Stimulated activated CD8-positive, alpha-beta memory T cell treated with anti-CD3 and anti-CD28 coated beads, Interleukin-7, amount 100 ng/mL, for 4 hours (primary cell): ENCODE measurements at regions not wholly inside any gene's neighbourhood (a gene's known extent, or its start where the extent isn't known, plus 50 kb on each side); places are given as distances from the start of the nearest gene placed in this dataset.

Experiments used
- DNase-seq, 2 donors: peaks; one replicate each; pipeline ENCODE4 v3.0.0-alpha.2; 2020; ENCODE audit warnings: low read depth in 2 of 2

- DNase-seq, result no peak
Measured at GRCh38 chr4:140281828-140282552, 91.5 kb upstream of the SCOC start.

DNA sequence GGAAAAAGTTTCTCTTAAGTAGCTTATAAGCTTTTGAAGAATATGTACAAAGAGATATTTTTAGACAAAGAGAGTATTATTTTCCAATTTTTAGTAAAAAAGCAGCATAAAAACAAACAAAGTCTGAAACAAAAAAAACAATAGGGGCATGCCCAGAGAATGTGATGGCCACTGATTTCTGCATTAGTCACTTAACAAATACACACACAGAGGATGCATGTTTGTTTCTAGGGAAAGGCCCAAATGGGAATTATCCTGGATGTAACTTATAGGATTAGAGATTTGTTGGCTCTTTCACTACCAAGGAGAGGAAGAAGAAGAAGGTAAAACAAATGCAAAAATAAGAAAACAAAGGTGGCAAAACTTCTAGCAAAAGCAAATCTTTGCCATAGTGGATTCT, 95.9 kb upstream of the SCOC start:
- DNase-seq, result no peak

GRCh38 chr4:140271553-140271952, 101.9 kb upstream of the SCOC start:
- no peak for DNase-seq

DNA sequence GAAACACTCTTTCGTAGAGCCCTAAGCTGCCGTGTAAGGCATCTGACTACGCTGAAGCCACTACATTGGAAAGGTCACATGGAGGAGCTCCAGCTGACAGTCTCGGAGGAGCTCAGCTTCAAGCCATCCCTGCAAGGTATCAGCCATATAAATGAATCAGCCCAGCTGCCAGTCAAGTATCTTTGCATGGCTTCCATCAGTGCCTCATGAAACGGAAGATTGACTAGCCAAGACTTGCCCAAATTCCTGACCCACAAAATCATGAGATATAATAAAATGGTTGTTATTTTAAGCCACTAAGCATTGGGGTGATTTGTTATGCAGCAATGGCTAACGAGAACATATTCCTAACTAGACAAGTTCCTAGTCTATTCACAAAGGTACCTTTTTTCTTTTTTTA, 104.1 kb upstream of the SCOC start:
- no peak for DNase-seq

DNA sequence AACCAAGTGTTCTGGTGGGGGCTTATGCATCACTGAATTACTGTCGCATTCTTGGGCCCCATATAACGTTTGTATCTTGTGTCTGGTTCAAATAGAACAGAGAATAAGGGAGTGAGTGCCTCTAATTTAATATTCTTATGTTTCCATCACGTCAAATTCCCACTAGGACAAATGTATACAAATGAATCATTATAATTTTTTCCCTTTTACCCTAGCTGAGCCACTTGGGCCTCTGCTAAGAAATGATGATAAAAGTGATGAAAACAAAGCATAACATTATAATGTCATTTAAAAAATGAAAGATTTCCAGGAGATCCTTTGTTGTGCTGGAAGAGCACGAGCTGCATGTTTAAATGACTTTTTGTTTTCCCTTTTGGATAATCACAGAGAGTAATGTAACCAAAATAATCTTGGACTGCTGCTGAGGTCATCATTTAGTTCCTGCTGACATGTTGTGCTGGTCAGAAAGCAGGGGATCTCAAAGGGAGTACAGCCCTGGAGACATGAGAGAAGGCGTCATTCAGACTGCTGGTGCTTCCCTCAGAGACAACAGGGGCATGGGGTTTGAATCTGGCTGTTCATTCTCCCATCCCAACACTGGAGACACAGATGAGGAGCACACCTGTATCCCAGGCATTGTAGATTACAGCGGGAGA, 105.1 kb upstream of the SCOC start:
- DNase-seq, result no peak

DNA sequence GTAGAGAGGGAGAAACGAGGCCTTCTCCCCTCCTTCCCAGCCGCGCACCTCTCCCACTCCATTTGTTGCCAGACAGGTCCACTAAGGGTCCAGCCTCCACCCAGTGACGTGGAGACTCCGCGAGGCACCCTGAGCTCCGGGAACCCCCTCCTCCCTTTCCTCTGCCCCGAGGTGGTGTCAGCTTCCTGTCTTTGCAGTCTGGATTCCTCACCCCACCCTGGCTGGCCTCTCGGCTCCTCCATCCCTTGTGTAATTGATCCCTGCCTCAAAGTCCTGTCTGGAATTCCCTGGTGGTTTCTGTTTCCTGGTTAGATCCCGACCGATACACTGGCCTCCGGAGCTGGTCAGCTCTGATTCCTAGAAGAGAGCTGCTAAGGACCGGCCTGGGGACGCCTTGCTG, 105.9 kb upstream of the SCOC start:
- DNase-seq, result no peak

- DNase-seq, result no peak
Measured at GRCh38 chr4:140266958-140267568, 106.4 kb upstream of the SCOC start.

- DNase-seq, result no peak
Measured at GRCh38 chr4:140260227-140260626, 106.2 kb upstream of the MAML3 start.

DNA sequence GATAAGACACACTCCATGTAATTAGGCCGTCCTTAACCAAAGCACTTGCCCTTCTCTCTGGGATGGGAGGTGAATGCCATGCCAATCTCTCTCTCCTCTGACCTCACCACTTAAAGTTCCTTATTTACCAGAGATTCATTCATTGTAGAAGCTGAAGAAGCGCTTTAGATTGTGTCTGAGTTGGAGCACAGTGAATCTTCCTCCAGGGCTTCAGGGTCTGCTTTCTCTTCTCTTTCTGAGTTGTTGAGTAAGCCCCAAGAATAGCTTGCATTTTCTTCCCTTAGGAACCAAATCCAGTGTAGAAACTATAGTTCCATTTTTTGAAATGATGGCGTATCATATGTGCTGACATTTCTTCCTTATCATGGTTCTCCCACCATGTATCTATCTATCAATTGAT, 104.5 kb upstream of the MAML3 start:
- DNase-seq, result no peak

DNA sequence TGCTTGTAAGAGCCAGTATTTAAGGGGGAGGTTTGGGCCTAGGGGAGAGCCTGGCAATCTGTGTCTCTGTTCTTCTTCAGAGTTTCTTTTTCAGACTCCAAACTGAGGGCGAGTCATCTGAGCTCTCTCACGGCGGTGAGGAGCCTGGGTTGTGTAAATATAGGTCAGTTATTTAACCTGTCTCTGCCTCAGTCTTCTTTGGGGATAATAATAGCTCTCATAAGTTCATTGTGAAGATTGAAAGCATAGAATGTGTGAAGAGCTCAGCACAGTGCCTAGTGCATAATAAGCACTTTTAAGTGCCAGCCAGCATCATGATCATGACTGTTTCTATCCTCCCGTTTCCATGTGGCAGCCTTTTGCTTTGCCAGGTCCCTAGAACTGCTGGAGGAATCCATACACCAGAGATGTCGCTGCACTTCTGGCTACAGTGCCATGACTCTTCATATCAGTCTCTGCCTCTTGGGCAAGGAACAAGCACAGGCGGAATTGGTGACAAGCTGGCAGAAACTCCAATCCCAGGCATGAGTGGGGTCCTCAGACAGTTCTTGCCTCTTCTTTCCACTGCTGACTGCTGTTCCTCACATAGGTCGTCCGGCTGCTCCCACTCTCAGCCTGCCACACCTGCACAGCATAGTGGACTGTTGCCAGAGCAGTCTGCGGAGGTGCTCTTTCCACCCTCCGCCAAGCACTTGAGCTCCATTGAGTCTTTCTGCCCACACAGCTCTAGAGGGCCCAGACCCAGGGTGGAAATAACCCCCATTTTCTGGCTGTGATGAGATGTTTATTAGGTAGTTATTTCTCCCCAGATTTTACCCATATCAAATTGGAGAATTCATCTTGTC, 103.7 kb upstream of the MAML3 start:
- DNase-seq, result no peak

- no peak for DNase-seq
Measured at GRCh38 chr4:140256941-140257340, 103.0 kb upstream of the MAML3 start.

GRCh38 chr4:140256335-140256734, 102.4 kb upstream of the MAML3 start:
- DNase-seq, result no peak

GRCh38 chr4:140255927-140256326, 101.9 kb upstream of the MAML3 start:
- DNase-seq, result no peak

DNA sequence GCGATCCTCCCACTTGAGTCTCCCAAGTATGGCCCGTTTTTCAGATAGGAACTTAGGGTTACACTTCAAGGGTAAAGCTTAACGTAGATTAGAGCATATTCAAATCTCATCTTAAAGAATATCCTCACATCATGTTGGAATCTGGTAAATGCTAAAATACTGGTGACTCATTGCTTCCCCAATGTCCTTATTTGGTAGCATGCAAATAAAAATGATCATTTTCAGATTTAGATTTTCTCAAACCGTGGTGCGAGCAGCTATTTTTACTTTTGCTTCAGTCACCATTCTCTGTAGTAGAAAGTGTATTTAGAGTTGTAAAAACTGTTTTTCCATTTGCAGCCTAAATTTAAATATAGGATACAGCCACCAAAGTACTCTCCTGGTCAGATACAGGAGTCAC, 101.5 kb upstream of the MAML3 start:
- DNase-seq, result no peak

DNA sequence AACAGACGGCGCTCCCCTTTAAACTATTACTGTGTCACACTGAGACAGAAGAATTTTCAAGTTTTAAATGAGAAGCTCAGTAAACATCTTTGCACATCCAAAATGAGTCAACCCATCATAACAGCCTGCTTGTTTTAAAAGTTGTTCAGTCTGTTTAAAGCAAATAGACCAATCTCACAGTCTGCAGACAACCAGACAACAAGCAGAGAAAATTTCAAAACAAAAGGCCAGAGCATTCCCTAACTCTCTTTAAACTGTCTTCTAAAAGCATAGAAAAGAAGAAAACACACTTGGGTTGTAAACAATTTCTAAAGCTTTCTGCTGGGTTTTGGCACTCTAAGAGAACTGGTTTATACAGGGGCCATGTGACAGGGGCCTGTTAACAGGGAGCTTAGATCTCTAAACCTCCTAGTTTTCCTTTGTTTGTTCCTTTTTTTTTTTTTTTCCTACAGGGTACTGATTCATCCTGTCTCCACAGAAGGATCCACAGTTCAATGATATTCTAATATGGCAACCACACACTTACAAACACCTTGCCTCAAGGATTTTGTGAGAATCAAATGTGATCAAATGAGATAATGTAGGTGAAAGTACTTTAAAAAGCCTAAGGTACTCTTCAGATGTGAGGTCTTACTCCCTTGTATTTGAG, 100.8 kb upstream of the MAML3 start:
- no peak for DNase-seq

- DNase-seq, result no peak
Measured at GRCh38 chr4:140253556-140254027, 99.6 kb upstream of the MAML3 start.

DNA sequence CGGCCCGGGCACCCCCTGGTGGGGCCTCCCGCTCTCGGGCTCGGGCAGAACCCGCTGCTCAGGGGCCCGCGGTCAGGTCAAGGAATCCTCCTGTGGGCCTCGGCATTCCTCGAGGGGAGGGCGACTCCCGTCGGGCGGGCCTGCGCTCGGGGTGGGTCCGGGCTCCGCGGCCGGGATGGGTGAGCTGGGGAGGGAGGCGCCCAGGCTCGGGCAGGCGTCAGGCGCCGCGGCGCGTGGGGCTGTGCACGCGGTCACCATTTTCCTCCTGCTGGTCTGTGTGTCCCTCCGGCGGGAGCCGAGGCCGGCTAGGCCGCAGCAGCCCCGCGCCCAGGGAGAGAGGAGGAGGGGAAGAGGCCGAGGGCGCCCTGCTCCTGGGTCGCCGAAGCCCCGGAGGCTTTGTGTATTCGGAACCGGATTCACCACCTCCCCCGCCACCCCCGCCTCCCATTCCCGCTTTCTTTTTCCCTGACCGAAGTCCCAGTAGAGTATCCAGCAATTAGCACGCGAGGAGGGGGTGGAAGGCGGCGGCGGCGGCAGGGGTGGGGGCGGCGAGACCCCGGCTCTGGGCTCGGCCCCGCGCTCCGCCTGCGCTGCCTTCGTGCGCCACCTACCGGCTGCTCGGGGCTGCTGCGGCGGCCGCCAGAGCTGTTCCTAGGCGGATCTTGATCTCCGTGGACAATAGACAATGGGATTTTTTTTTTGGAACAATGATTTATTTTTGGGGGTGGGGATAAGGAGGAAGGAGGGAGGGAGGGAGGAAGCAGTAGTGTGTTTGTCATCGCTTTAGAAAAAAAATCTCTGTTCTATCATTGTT, 99.0 kb upstream of the MAML3 start:
- DNase-seq, result peak in 1 of 2 donors; percentile 49

- no peak for DNase-seq
Measured at GRCh38 chr4:140252141-140252741, 98.3 kb upstream of the MAML3 start.

GRCh38 chr4:140251571-140251970, 97.6 kb upstream of the MAML3 start:
- no peak for DNase-seq

- DNase-seq, result no peak
Measured at GRCh38 chr4:140250989-140251552, 97.1 kb upstream of the MAML3 start.
